DND-41 (cell line): ENCODE measurements at regions not wholly inside any gene's neighbourhood (a gene's known extent, or its start where the extent isn't known, plus 50 kb on each side); places are given as distances from the start of the nearest gene placed in this dataset.

Experiments used
- CTCF ChIP-seq: IDR thresholded peaks from 2 replicates; pipeline ENCODE4 v1.5.1; 2012; ENCODE audit warnings: borderline replicate concordance, low read length, moderate library complexity, mild to moderate bottlenecking; ENCODE audit not compliant: poor library complexity, severe bottlenecking; ENCODE audit errors: extremely low read depth
- EZH2 ChIP-seq: IDR thresholded peaks from 3 replicates; pipeline ENCODE4 v1.6.1; 2012; ENCODE audit warnings: borderline replicate concordance, low read depth, mild to moderate bottlenecking, moderate library complexity, low read length, inconsistent platforms; ENCODE audit not compliant: severe bottlenecking

GRCh38 chr6:139944131-139944530 is 569.7 kb upstream of the CITED2 start:
- no peak for TF ChIP-seq CTCF
- no peak for TF ChIP-seq EZH2
